ENCODE measurements at regions not wholly inside any gene's neighbourhood (a gene's known extent, or its start where the extent isn't known, plus 50 kb on each side); places are given as distances from the start of the nearest gene placed in this dataset.

GRCh38 chr16:52203096-52203495 lies 343.8 kb downstream of the TOX3 start:
- no peak overlapping the region for H3K27ac ChIP-seq
- TF ChIP-seq ZFX (IDR thresholded peaks at IDR 0.05; ENCODE audit: borderline replicate concordance): no peak

GRCh38 chr16:52193441-52193840 lies 353.5 kb downstream of the TOX3 start:
- no peak overlapping the region for H3K27ac ChIP-seq
- TF ChIP-seq ZFX (IDR thresholded peaks at IDR 0.05; ENCODE audit: borderline replicate concordance): no peak
- TF ChIP-seq, protein P1, sequence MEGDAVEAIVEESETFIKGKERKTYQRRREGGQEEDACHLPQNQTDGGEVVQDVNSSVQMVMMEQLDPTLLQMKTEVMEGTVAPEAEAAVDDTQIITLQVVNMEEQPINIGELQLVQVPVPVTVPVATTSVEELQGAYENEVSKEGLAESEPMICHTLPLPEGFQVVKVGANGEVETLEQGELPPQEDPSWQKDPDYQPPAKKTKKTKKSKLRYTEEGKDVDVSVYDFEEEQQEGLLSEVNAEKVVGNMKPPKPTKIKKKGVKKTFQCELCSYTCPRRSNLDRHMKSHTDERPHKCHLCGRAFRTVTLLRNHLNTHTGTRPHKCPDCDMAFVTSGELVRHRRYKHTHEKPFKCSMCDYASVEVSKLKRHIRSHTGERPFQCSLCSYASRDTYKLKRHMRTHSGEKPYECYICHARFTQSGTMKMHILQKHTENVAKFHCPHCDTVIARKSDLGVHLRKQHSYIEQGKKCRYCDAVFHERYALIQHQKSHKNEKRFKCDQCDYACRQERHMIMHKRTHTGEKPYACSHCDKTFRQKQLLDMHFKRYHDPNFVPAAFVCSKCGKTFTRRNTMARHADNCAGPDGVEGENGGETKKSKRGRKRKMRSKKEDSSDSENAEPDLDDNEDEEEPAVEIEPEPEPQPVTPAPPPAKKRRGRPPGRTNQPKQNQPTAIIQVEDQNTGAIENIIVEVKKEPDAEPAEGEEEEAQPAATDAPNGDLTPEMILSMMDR (IDR thresholded peaks at IDR 0.05): no peak

- TF ChIP-seq, protein P1 (IDR thresholded peaks at IDR 0.05): peak; percentile 91
- no peak for TF ChIP-seq ZFX (IDR thresholded peaks at IDR 0.05; ENCODE audit: borderline replicate concordance)
- peak overlapping the region; percentile 19; the same call in 1 of the 2 replicates for H3K27ac ChIP-seq
These were observed 355.3 kb downstream of the TOX3 start for GRCh38 chr16:52191531-52192134.

DNA sequence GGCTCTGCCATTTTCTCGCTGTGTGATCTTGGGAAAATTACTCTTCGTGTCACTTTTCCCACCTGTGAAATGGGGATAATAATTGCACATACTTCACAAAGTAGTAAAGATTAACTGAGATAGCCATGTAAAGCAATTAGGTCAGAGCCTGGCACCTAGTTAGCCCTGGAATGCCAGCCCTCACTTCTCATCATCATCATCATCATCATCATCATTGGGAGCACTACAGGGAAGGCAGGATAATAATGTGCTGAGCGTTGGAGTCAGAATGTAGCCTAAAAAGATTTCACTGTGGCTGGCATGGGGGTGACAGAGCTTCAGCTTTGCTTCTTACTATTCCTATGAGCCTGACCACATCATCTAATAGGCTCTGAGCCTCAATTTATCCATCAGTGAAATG lies 362.6 kb downstream of the TOX3 start:
- H3K27ac ChIP-seq: no peak overlapping the region
- TF ChIP-seq, protein P1 (IDR thresholded peaks at IDR 0.05): no peak
- no peak for TF ChIP-seq ZFX (IDR thresholded peaks at IDR 0.05; ENCODE audit: borderline replicate concordance)

DNA sequence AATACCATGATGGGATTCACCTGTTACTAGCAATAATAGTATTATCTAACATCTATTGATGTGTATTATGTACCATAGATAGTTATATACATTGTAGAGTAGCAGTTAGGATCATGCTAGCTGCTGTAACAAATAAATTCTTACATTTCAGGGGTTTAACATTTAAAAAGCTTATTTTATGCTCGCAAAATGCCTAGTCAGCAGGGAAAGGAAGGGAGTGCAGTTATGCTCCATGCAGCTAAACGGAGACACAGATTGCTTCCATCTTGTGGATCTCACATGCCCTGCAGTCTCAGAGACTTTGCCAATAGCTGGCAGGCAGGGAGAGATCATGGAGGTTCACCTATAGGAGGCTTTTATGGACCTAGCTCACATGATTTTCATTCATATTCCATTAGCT lies 364.1 kb downstream of the TOX3 start:
- H3K27ac ChIP-seq: no peak overlapping the region
- no peak for TF ChIP-seq ZFX (IDR thresholded peaks at IDR 0.05; ENCODE audit: borderline replicate concordance)
- TF ChIP-seq, protein P1 (IDR thresholded peaks at IDR 0.05): no peak

- H3K27ac ChIP-seq: no peak overlapping the region
- no peak for TF ChIP-seq ZFX (IDR thresholded peaks at IDR 0.05; ENCODE audit: borderline replicate concordance)
These were observed 372.8 kb downstream of the TOX3 start for GRCh38 chr16:52174168-52174567.

- no peak overlapping the region for H3K27ac ChIP-seq
- no peak for TF ChIP-seq ZFX (IDR thresholded peaks at IDR 0.05; ENCODE audit: borderline replicate concordance)
- TF ChIP-seq, protein P1 (IDR thresholded peaks at IDR 0.05): no peak
These were observed 375.5 kb downstream of the TOX3 start for GRCh38 chr16:52171481-52171880.

GRCh38 chr16:52167328-52167727 lies 379.6 kb downstream of the TOX3 start:
- TF ChIP-seq ZFX (IDR thresholded peaks at IDR 0.05; ENCODE audit: borderline replicate concordance): no peak
- TF ChIP-seq, protein P1 (IDR thresholded peaks at IDR 0.05): no peak
- no peak overlapping the region for H3K27ac ChIP-seq
